ENCODE measurements at regions not wholly inside any gene's neighbourhood (a gene's known extent, or its start where the extent isn't known, plus 50 kb on each side); places are given as distances from the start of the nearest gene placed in this dataset.
"Not testable (repeated sequence)": the region's sequence is repeated elsewhere in the genome, so short reads cannot be mapped to it uniquely, and the experiment has no call there.

GRCh38 chr14:70269582-70269981 is 80.8 kb upstream of the SLC8A3 start:
- DNase-seq = no peak

DNA sequence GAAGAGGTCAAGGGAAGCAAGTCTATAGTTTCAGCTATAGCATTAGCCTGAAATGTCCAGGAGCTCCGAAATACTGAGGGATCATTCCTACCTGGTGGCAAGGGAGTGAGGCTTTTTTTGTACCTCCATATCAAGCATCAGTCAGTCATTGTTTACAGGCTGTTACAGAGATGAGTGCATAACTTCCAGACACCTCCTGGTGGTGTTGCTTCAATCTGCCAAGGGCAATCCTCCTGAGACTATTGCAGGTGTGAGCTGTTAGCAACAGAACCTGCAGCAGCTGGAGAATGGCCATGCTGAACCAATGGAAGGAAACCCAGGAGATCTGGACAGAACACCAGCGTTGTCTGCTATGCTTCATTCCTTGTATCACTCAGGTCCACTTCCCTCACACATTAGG is 80.0 kb upstream of the SLC8A3 start:
- peak; percentile 78 for DNase-seq

GRCh38 chr14:70266157-70266556 is 77.4 kb upstream of the SLC8A3 start:
- DNase-seq = no peak

DNA sequence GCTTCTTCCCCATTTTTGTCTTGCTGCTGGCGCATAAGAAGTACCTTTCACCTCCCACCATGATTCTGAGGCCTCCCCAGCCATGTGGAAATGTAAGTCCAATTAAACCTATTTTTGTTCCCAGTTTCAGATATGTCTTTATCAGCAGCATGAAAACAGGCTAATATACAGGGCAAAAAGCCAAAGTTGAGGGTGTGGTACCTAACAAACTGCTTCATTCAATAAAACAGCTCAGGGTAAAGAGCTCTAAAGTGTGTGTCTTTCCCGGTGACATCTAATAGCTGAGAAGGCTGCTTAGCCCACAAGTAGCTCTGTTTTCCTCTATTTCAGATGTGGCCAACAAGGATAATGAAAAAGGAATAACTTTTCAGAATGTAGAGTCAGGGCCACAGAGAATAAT is 76.7 kb upstream of the SLC8A3 start:
- DNase-seq = no peak

- DNase-seq = no peak
Measured at GRCh38 chr14:70259420-70259819, 70.7 kb upstream of the SLC8A3 start.

DNA sequence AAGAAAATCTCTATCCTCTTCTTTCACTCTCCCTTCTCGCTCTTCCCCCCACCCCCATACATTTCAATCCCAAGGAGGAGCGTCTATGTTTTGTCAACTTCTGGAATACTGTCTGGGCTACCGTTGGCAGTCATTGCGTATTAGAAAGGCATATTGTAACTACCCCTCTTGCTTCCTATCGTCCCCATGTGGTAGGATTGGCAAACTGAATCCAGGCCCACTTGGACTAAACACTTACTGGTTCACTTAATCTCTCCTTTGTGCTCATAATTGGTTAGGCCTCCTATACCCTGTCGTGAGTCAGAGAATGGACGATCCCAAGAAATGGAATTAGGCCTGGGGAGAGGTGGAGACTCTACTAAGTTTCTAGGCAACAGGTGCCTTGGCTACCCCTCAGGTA is 68.8 kb upstream of the SLC8A3 start:
- DNase-seq = peak; percentile 55

GRCh38 chr14:70256601-70257000 is 67.8 kb upstream of the SLC8A3 start:
- DNase-seq = no peak

GRCh38 chr14:70255071-70256057 is 66.6 kb upstream of the SLC8A3 start:
- peak; percentile 74 for DNase-seq

GRCh38 chr14:70254476-70254961 is 65.8 kb upstream of the SLC8A3 start:
- peak; percentile 79 for DNase-seq

DNA sequence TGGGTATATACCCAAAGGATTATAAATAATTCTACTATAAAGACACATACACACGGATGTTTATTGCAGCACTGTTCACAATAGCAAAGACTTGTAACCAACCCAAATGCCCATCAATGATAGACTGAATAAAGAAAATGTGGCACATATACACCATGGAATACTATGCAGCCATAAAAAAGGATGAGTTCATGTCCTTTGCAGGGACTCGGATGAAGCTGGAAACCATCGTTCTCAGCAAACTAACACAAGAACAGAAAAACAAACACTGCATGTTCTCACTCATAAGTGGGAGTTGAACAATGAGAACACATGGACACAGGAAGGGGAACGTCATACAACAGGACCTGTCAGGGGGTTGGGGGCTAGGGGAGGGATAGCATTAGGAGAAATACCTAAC is 64.8 kb upstream of the SLC8A3 start:
- DNase-seq = not testable (repeated sequence)

- DNase-seq = no peak
Measured at GRCh38 chr14:70245026-70245425, 56.3 kb upstream of the SLC8A3 start.

DNA sequence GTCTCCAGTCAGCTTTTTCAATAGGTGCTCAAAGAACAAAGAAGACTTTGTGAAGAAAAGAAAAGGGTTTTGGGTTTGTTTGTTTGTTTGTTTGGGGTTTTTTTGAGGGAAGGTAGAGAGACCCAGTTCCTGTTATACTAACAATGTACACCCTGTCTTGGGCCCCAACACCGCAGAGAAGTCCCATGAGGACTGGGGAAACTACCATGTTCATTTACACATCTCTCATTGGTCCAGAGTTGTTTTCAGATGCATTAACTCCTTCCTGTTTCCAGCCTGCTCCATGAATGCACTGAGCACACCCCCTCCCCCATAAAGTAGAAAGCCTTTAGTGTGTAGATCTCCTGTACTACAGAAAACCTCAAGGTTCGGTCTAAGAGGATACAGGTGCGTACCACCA is 51.1 kb upstream of the SLC8A3 start:
- DNase-seq = no peak

DNA sequence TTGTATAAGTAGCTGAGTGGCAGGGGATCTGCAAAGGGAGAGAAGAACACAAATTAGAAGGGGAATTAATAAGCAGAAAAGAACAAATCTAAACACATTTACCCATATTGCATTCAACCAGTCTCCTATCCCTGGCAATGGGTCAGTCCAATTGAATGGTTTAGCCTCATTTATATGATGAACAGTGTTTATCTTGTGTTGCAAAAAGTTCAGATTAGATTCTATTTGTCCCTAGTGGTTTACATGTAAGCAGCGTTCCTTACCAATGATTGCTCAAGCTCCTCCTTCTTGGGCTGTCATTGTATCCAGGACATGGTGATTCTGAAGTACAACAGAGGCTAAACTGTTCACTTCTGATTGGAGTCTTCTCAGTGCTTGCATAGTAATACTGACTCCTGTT is 49.9 kb upstream of the SLC8A3 start:
- DNase-seq = not testable (repeated sequence)

All from NCI-H69 (cell line).